Central memory CD8-positive, alpha-beta T cell (primary cell): ENCODE measurements at regions not wholly inside any gene's neighbourhood (a gene's known extent, or its start where the extent isn't known, plus 50 kb on each side); places are given as distances from the start of the nearest gene placed in this dataset.
A peak's percentile ranks its signal among the peaks of the same experiment; 100 is the strongest.
"Not testable (repeated sequence)": the region's sequence is repeated elsewhere in the genome, so short reads cannot be mapped to it uniquely, and the experiment has no call there.

Source experiments
- ATAC-seq: fragments of 150-1000 bp; cut with Tn5 transposase; replicated peaks from 2 replicates; pipeline ENCODE4 v1.10.0; 2022; ENCODE audit warnings: mild to moderate bottlenecking, moderate FRiP score, moderate number of reproducible peaks; ENCODE audit not compliant: poor library complexity, severe bottlenecking; ENCODE audit errors: extremely low read depth
- DNase-seq, 2 donors: peaks; one replicate each; pipeline ENCODE4 v3.0.0; 2021; ENCODE audit warnings: low spot score in 2 of 2
- H3K27ac Mint-ChIP-seq: one replicate; pipeline ENCODE4 v1.8.0; 2022; ENCODE audit warnings: low read depth, mild to moderate bottlenecking, moderate library complexity, mixed read lengths
- H3K27me3 Mint-ChIP-seq: one replicate; pipeline ENCODE4 v1.8.0; 2022; ENCODE audit warnings: mixed read lengths
- H3K36me3 Mint-ChIP-seq: one replicate; pipeline ENCODE4 v1.8.0; 2022; ENCODE audit warnings: mild to moderate bottlenecking, moderate library complexity, mixed read lengths; ENCODE audit not compliant: insufficient read depth
- H3K4me1 Mint-ChIP-seq: one replicate; pipeline ENCODE4 v1.8.0; 2022; ENCODE audit warnings: mixed read lengths
- H3K4me3 Mint-ChIP-seq: one replicate; pipeline ENCODE4 v1.8.0; 2022; ENCODE audit warnings: mild to moderate bottlenecking, moderate library complexity, mixed read lengths
- H3K9me3 Mint-ChIP-seq: one replicate; pipeline ENCODE4 v1.8.0; 2022; ENCODE audit warnings: mixed read lengths

- no peak for ATAC-seq
- Mint-ChIP-seq H3K4me1 (no peaks in the 10 kb centered on the region), H3K9me3 (no peaks in the 10 kb centered on the region), H3K4me3 (no peak overlapping the region), H3K36me3 (peaks cover 1% of the 10 kb centered on the region), H3K27me3 (no peaks in the 10 kb centered on the region), H3K27ac (no peak overlapping the region)
- no peak for DNase-seq
Measured at GRCh38 chr12:104886418-104887401, 71.4 kb downstream of the SLC41A2 start.

DNA sequence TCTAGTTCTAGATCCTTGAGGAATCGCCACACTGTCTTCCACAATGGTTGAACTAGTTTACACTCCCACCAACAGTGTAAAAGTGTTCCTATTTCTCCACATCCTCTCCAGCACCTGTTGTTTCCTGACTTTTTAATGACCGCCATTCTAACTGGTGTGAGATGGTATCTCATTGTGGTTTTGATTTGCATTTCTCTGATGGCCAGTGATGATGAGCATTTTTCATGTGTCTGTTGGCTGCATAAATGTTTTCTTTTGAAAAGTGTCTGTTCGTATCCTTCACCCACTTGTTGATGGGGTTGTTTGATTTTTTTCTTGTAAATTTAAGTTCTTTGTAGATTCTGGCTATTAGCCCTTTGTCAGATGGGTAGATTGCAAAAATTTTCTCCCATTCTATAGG is 79.2 kb downstream of the SLC41A2 start:
- H3K9me3 Mint-ChIP-seq, H3K36me3 Mint-ChIP-seq, H3K4me3 Mint-ChIP-seq, H3K27ac Mint-ChIP-seq, H3K27me3 Mint-ChIP-seq, H3K4me1 Mint-ChIP-seq, ATAC-seq, DNase-seq: not testable (repeated sequence)

GRCh38 chr12:104877103-104877705 is 80.9 kb downstream of the SLC41A2 start:
- Mint-ChIP-seq H3K4me1 (no peaks in the 10 kb centered on the region), H3K36me3 (peaks cover 1% of the 10 kb centered on the region), H3K27ac (no peak overlapping the region), H3K9me3 (no peaks in the 10 kb centered on the region), H3K27me3 (no peaks in the 10 kb centered on the region), H3K4me3 (no peak overlapping the region)
- DNase-seq (no peak), ATAC-seq (no peak)

- DNase-seq (no peak), ATAC-seq (no peak)
- Mint-ChIP-seq H3K27me3 (peaks cover 6% of the 10 kb centered on the region), H3K27ac (no peak overlapping the region), H3K36me3 (no peaks in the 10 kb centered on the region), H3K4me3 (no peak overlapping the region), H3K4me1 (no peaks in the 10 kb centered on the region), H3K9me3 (no peaks in the 10 kb centered on the region)
Measured at GRCh38 chr12:104873374-104873773, 84.7 kb downstream of the SLC41A2 start.

DNA sequence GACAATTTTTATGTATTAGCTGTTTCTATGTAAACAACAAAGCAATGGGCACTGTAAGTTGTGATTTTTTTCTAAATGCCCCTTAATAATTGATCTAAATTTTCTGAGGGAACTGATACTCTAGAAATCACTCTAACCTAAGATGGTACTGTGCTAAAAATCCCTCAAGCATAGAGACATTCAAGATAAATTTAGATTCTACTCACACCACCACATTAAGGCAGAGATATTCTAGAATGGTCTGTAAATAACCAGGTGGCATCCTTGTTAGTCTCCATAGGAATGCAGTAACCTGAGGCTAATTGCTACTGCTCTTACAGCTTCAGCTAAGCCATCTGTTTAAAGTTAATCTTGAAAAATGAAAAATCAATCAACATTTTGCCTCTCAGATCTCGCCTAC is 87.3 kb downstream of the SLC41A2 start:
- peaks cover 6% of the 10 kb centered on the region for H3K27me3 Mint-ChIP-seq
- no peak overlapping the region for H3K27ac Mint-ChIP-seq
- ATAC-seq (no peak), DNase-seq (no peak)
- no peaks in the 10 kb centered on the region for H3K36me3 Mint-ChIP-seq
- no peaks in the 10 kb centered on the region for H3K9me3 Mint-ChIP-seq
- H3K4me1 Mint-ChIP-seq: no peaks in the 10 kb centered on the region
- H3K4me3 Mint-ChIP-seq: no peak overlapping the region

DNA sequence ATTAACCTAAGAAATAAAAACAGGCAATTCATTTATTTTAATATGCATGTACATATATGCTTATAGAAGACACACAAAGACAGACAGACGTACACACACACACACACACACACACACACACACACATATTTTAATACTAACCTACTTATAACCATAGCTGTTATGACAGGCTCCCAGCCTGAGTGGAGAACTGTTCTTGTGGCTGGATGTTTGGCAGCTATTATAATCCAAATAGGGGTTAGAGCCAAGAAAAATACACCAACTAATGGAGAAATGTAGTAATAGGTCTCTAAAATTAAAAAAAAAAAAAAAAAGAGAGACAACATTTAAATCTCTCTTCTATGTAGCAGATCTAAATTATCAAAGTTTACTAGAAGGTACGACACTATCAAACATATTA is 91.8 kb downstream of the SLC41A2 start:
- H3K9me3 Mint-ChIP-seq: no peaks in the 10 kb centered on the region
- ATAC-seq: no peak
- no peak overlapping the region for H3K27ac Mint-ChIP-seq

GRCh38 chr12:104865080-104865479 is 93.0 kb downstream of the SLC41A2 start:
- DNase-seq (no peak), ATAC-seq (no peak)
- no peak overlapping the region for H3K27ac Mint-ChIP-seq
- peaks cover 6% of the 10 kb centered on the region for H3K4me1 Mint-ChIP-seq
- no peaks in the 10 kb centered on the region for H3K9me3 Mint-ChIP-seq
- H3K27me3 Mint-ChIP-seq: peaks cover 6% of the 10 kb centered on the region
- H3K36me3 Mint-ChIP-seq: no peaks in the 10 kb centered on the region
- no peak overlapping the region for H3K4me3 Mint-ChIP-seq

More for the DNA sequence above, 91.8 kb downstream of the SLC41A2 start:
- H3K4me3 Mint-ChIP-seq: no peak overlapping the region
- no peak for DNase-seq
- no peaks in the 10 kb centered on the region for H3K36me3 Mint-ChIP-seq
- H3K27me3 Mint-ChIP-seq: peaks cover 6% of the 10 kb centered on the region
- peaks cover 6% of the 10 kb centered on the region for H3K4me1 Mint-ChIP-seq

DNA sequence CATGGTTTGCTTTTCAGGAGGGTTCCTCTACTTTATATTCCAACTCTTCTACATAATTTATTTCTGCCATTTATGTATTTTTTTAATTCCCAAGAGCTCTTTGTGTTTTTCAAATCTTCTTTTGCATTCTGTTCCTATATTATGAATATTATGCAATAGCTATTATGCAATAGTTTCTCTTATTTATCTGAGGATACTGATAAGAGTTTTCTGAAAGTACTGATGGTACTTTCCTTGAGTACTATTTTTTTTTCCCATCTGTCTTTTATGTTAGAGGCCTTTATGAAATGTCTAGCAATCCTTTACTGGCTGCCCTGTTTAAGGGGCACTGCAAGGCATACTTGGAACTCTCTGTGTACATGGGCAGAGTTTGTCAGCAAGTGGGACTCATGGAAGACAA is 93.4 kb downstream of the SLC41A2 start:
- no peaks in the 10 kb centered on the region for H3K36me3 Mint-ChIP-seq

GRCh38 chr12:104863296-104863948 is 94.7 kb downstream of the SLC41A2 start:
- no peak for ATAC-seq
- H3K27me3 Mint-ChIP-seq: no peaks in the 10 kb centered on the region
- no peak overlapping the region for H3K27ac Mint-ChIP-seq
- no peaks in the 10 kb centered on the region for H3K36me3 Mint-ChIP-seq
- no peak overlapping the region for H3K4me3 Mint-ChIP-seq
- no peaks in the 10 kb centered on the region for H3K9me3 Mint-ChIP-seq
- H3K4me1 Mint-ChIP-seq: peaks cover 6% of the 10 kb centered on the region
- DNase-seq: no peak

More for the DNA sequence above, 93.4 kb downstream of the SLC41A2 start:
- Mint-ChIP-seq H3K27me3 (peaks cover 6% of the 10 kb centered on the region), H3K27ac (peak overlapping the region; percentile 9), H3K4me1 (peaks cover 6% of the 10 kb centered on the region), H3K9me3 (no peaks in the 10 kb centered on the region), H3K4me3 (no peak overlapping the region)
- ATAC-seq: no peak
- no peak for DNase-seq

- H3K27ac Mint-ChIP-seq: no peak overlapping the region
- no peak overlapping the region for H3K4me3 Mint-ChIP-seq
- H3K4me1 Mint-ChIP-seq: no peaks in the 10 kb centered on the region
- no peaks in the 10 kb centered on the region for H3K27me3 Mint-ChIP-seq
- ATAC-seq (no peak), DNase-seq (no peak)
- no peaks in the 10 kb centered on the region for H3K9me3 Mint-ChIP-seq
- H3K36me3 Mint-ChIP-seq: no peaks in the 10 kb centered on the region
Measured at GRCh38 chr12:104858611-104859543, 99.2 kb downstream of the SLC41A2 start.

DNA sequence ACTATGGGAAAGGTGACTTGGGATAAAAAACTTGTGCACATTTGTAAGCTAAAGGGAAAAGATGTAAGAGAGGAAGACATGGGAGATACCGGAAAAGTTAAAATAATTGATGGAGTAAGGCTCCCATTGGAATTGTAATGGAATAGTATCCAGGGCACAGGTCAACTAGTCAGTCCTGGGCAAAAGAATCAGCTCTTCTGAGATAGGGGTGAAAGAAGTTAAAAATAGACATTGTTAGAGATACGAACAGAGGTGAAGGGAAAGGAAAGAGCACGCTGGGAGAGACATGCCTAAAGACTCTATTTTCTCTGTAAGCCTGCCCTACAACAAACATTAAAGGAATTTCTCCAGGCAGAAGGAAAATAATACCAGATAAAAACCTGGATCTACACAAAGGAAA is 101.6 kb downstream of the SLC41A2 start:
- Mint-ChIP-seq H3K9me3 (no peaks in the 10 kb centered on the region), H3K27me3 (no peaks in the 10 kb centered on the region), H3K36me3 (no peaks in the 10 kb centered on the region), H3K4me1 (no peaks in the 10 kb centered on the region), H3K27ac (no peak overlapping the region), H3K4me3 (no peak overlapping the region)
- DNase-seq (no peak), ATAC-seq (no peak)

DNA sequence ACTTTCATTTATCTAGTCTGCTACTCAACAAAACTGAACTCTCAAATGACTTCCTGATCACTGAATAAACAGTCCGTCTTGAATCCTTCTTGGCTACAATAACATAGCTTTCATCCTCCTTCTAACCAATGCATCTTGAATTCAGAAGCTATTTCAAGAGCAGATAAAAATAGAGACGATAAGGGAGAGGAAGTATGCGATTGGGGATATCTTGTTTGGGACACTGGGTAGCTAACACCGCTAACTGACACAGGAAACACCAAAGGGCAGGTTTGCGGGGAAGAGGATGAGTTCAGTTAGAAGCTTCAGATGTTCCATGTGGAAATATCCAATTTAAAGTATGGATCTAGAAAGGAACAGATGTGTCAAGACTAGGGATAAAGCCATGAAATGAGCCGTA is 102.5 kb downstream of the SLC41A2 start:
- no peaks in the 10 kb centered on the region for H3K9me3 Mint-ChIP-seq
- no peak overlapping the region for H3K4me3 Mint-ChIP-seq
- ATAC-seq: no peak
- H3K36me3 Mint-ChIP-seq: no peaks in the 10 kb centered on the region
- DNase-seq: no peak
- no peaks in the 10 kb centered on the region for H3K27me3 Mint-ChIP-seq
- H3K27ac Mint-ChIP-seq: no peak overlapping the region
- no peaks in the 10 kb centered on the region for H3K4me1 Mint-ChIP-seq
